Loucy (cell line): ENCODE measurements at regions not wholly inside any gene's neighbourhood (a gene's known extent, or its start where the extent isn't known, plus 50 kb on each side); places are given as distances from the start of the nearest gene placed in this dataset.

Experiments
- H2AFZ ChIP-seq: fragments of 200-600 bp; sonication (generic); 2 replicates; pipeline ENCODE4 v1.6.0; 2016; ENCODE audit warnings: antibody characterized with exemption, mild to moderate bottlenecking, low read length, moderate library complexity
- H3F3A ChIP-seq: fragments of 200-600 bp; 2 replicates; pipeline ENCODE4 v1.6.0; 2016; ENCODE audit warnings: antibody characterized with exemption, low read depth, mild to moderate bottlenecking
- H3K27me3 ChIP-seq: fragments of 200-600 bp; sonication (generic); 2 replicates; pipeline ENCODE4 v1.6.1; 2014; ENCODE audit warnings: low read length, mild to moderate bottlenecking; ENCODE audit not compliant: insufficient read depth, poor library complexity, severe bottlenecking
- H3K36me3 ChIP-seq: fragments of 200-600 bp; sonication (generic); 2 replicates; pipeline ENCODE4 v1.6.1; 2016; ENCODE audit warnings: low read length; ENCODE audit not compliant: insufficient read depth
- H3K4me1 ChIP-seq: fragments of 200-600 bp; sonication (generic); 2 replicates; pipeline ENCODE4 v1.5.1; 2014; ENCODE audit warnings: low read length, mild to moderate bottlenecking; ENCODE audit not compliant: insufficient read depth, poor library complexity, severe bottlenecking
- H3K4me2 ChIP-seq: fragments of 200-600 bp; sonication (generic); 2 replicates; pipeline ENCODE4 v1.6.0; 2014; ENCODE audit warnings: antibody characterized with exemption, low read length, low read depth, mild to moderate bottlenecking; ENCODE audit not compliant: poor library complexity, severe bottlenecking
- H3K4me3 ChIP-seq: fragments of 200-600 bp; sonication (generic); 2 replicates; pipeline ENCODE4 v1.5.1; 2014; ENCODE audit warnings: low read length, mild to moderate bottlenecking, mixed read lengths; ENCODE audit not compliant: poor library complexity, severe bottlenecking
- H3K79me2 ChIP-seq: fragments of 200-600 bp; sonication (generic); 2 replicates; pipeline ENCODE4 v1.6.1; 2014; ENCODE audit warnings: low read length; ENCODE audit not compliant: insufficient read depth
- H3K9ac ChIP-seq: fragments of 200-600 bp; sonication (generic); 2 replicates; pipeline ENCODE4 v1.6.0; 2014; ENCODE audit warnings: mild to moderate bottlenecking, low read depth, low read length, moderate library complexity; ENCODE audit not compliant: poor library complexity, severe bottlenecking
- H3K9me2 ChIP-seq: fragments of 200-600 bp; sonication (generic); replicated peaks from 2 replicates; pipeline ENCODE4 v1.6.1; 2016; ENCODE audit warnings: low read depth, low read length, mixed read lengths
- H3K9me3 ChIP-seq: fragments of 200-600 bp; sonication (generic); 2 replicates; pipeline ENCODE4 v1.6.1; 2014; ENCODE audit warnings: mild to moderate bottlenecking, antibody characterized with exemption, low read length, low read depth; ENCODE audit not compliant: insufficient read depth
- H4K20me1 ChIP-seq: fragments of 200-600 bp; sonication (generic); 2 replicates; pipeline ENCODE4 v1.6.0; 2014; ENCODE audit warnings: antibody characterized with exemption, low read length, mild to moderate bottlenecking; ENCODE audit not compliant: insufficient read depth, poor library complexity, severe bottlenecking
- CTCF ChIP-seq: fragments of 200-600 bp; sonication (generic); conservative IDR thresholded peaks from 2 replicates; pipeline ENCODE4 v1.5.1; 2014; ENCODE audit warnings: mild to moderate bottlenecking, antibody characterized with exemption, low read length
- EZH2phosphoT487 ChIP-seq: fragments of 200-600 bp; IDR thresholded peaks from 2 replicates; pipeline ENCODE4 v1.6.1; 2018; ENCODE audit warnings: antibody characterized with exemption, mild to moderate bottlenecking, moderate library complexity, borderline replicate concordance

DNA sequence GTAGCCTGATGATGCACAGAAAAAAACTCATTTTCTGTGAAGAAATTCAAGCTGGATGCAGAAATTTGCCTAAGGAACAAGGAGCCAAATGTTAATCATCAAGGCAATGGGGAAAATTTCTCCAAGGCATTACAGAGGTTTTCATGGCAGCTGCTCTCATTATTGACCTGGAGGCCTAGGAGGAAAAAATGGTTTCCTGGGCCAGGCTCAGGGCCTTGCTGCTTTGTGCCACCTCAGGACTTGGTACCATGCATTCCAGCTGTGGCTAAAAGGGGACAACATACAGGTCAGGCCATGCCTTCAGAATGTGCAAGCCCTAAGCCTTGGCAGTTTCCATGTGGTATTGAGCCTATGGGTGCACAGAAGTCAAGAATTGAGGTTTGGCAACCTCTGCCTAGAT, 1320.1 kb upstream of the MIR17HG start:
- no peaks in the 10 kb centered on the region for H3F3A ChIP-seq
- H2AFZ ChIP-seq: no peak overlapping the region
- no peaks in the 10 kb centered on the region for H3K27me3 ChIP-seq
- no peaks in the 10 kb centered on the region for H3K79me2 ChIP-seq
- no peaks in the 10 kb centered on the region for H3K9me2 ChIP-seq
- no peaks in the 10 kb centered on the region for H3K4me1 ChIP-seq
- no peaks in the 10 kb centered on the region for H3K36me3 ChIP-seq
- no peak overlapping the region for H3K9ac ChIP-seq
- H3K4me2 ChIP-seq: no peak overlapping the region
- no peak for TF ChIP-seq CTCF
- no peak for TF ChIP-seq EZH2phosphoT487
- no peaks in the 10 kb centered on the region; the same call in 1 of the 2 replicates for H3K9me3 ChIP-seq
- H3K4me3 ChIP-seq: no peak overlapping the region
- no peaks in the 10 kb centered on the region for H4K20me1 ChIP-seq

GRCh38 chr13:90032313-90032712, 1315.2 kb upstream of the MIR17HG start:
- Histone ChIP-seq H4K20me1 (no peaks in the 10 kb centered on the region), H3K27me3 (no peaks in the 10 kb centered on the region), H3K79me2 (no peaks in the 10 kb centered on the region), H3K4me2 (no peak overlapping the region), H3K4me1 (no peaks in the 10 kb centered on the region), H3K36me3 (no peaks in the 10 kb centered on the region), H3F3A (no peaks in the 10 kb centered on the region), H3K9ac (no peak overlapping the region), H3K9me3 (no peaks in the 10 kb centered on the region; the same call in 1 of the 2 replicates), H3K9me2 (no peaks in the 10 kb centered on the region), H3K4me3 (no peak overlapping the region), H2AFZ (no peak overlapping the region)
- TF ChIP-seq EZH2phosphoT487: no peak
- no peak for TF ChIP-seq CTCF

DNA sequence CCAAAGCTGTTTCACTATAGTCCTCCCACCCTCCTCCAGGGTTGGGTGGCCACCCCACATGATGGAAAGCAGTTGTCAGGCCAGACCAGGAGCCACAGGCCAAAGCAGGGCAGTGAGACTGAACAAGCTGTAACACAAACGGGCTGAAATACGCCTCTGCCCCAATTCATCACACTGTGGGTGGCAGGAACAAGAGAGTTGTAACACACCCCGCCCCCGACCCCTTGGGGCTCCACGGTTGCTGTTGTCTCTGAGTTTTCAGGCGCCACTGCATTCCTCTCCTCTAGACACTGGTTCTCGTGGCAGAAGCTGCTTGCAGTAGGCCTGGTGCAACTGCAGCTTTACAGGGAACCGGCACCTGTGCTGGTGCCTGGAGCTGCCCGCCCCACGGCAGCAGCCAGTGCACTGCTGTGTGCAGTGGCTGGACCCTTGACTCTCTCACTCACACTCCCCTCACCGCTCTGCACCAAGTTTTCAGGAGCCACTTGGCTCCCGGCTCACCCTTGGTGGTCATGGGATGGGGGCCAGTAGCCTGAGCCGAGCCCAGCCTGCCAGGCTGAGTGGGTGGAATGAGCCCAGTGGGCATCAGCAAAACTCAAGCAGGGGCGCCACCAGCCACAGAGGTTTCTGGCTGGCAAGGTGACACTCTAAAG, 1314.5 kb upstream of the MIR17HG start:
- H3K4me3 ChIP-seq: no peak overlapping the region
- TF ChIP-seq CTCF: no peak
- no peak for TF ChIP-seq EZH2phosphoT487
- H3K36me3 ChIP-seq: no peaks in the 10 kb centered on the region
- no peak overlapping the region for H2AFZ ChIP-seq
- H3K9ac ChIP-seq: no peak overlapping the region
- H3K9me3 ChIP-seq: no peaks in the 10 kb centered on the region; the same call in 1 of the 2 replicates
- no peaks in the 10 kb centered on the region for H3K4me1 ChIP-seq
- H3K79me2 ChIP-seq: no peaks in the 10 kb centered on the region
- H3F3A ChIP-seq: no peaks in the 10 kb centered on the region
- no peak overlapping the region for H3K4me2 ChIP-seq
- no peaks in the 10 kb centered on the region for H4K20me1 ChIP-seq
- H3K9me2 ChIP-seq: no peaks in the 10 kb centered on the region
- no peaks in the 10 kb centered on the region for H3K27me3 ChIP-seq
